ENCODE measurements at regions not wholly inside any gene's neighbourhood (a gene's known extent, or its start where the extent isn't known, plus 50 kb on each side); places are given as distances from the start of the nearest gene placed in this dataset.
"Not testable (repeated sequence)": the region's sequence is repeated elsewhere in the genome, so short reads cannot be mapped to it uniquely, and the experiment has no call there.

- DNase-seq (ENCODE audit: low read depth in 2 of 3, low spot score in 2 of 3) = no peak
Measured at GRCh38 chr9:34907044-34907443, 51.0 kb upstream of the PHF24 start.

GRCh38 chr9:34899535-34900158, 58.4 kb upstream of the PHF24 start:
- peak; percentile 38 to 49 (median 42) for DNase-seq (ENCODE audit: low read depth in 2 of 3, low spot score in 2 of 3)

- no peak for DNase-seq (ENCODE audit: low read depth in 2 of 3, low spot score in 2 of 3)
Measured at GRCh38 chr9:34898846-34899245, 59.2 kb upstream of the PHF24 start.

- DNase-seq (ENCODE audit: low read depth in 2 of 3, low spot score in 2 of 3) = no peak
Measured at GRCh38 chr9:34896112-34896511, 62.0 kb upstream of the PHF24 start.

GRCh38 chr9:34892886-34893285, 65.2 kb upstream of the PHF24 start:
- no peak for DNase-seq (ENCODE audit: low read depth in 2 of 3, low spot score in 2 of 3)

GRCh38 chr9:34891386-34891785, 66.7 kb upstream of the PHF24 start:
- DNase-seq (ENCODE audit: low read depth in 2 of 3, low spot score in 2 of 3) = no peak

- no peak for DNase-seq (ENCODE audit: low read depth in 2 of 3, low spot score in 2 of 3)
Measured at GRCh38 chr9:34887841-34888240, 70.2 kb upstream of the PHF24 start.

- DNase-seq (ENCODE audit: low read depth in 2 of 3, low spot score in 2 of 3) = peak in 1 of 3 experiments; percentile 4
Measured at GRCh38 chr9:34884747-34885189, 73.3 kb upstream of the PHF24 start.

- no peak for DNase-seq (ENCODE audit: low read depth in 2 of 3, low spot score in 2 of 3)
Measured at GRCh38 chr9:34876096-34876495, 82.0 kb upstream of the PHF24 start.

- DNase-seq (ENCODE audit: low read depth in 2 of 3, low spot score in 2 of 3) = no peak
Measured at GRCh38 chr9:34869390-34869789, 88.7 kb upstream of the PHF24 start.

- DNase-seq (ENCODE audit: low read depth in 2 of 3, low spot score in 2 of 3) = no peak
Measured at GRCh38 chr9:34866614-34867013, 91.5 kb upstream of the PHF24 start.

GRCh38 chr9:34863426-34863825, 94.7 kb upstream of the PHF24 start:
- DNase-seq (ENCODE audit: low read depth in 2 of 3, low spot score in 2 of 3) = no peak

GRCh38 chr9:34862836-34863235, 95.2 kb upstream of the PHF24 start:
- DNase-seq (ENCODE audit: low read depth in 2 of 3, low spot score in 2 of 3) = no peak

- no peak for DNase-seq (ENCODE audit: low read depth in 2 of 3, low spot score in 2 of 3)
Measured at GRCh38 chr9:34862043-34862442, 96.0 kb upstream of the PHF24 start.

GRCh38 chr9:34855016-34855415, 103.1 kb upstream of the PHF24 start:
- not testable (repeated sequence) for DNase-seq (ENCODE audit: low read depth in 2 of 3, low spot score in 2 of 3)

GRCh38 chr9:34830068-34830467, 120.1 kb upstream of the CCL21 start:
- no peak for DNase-seq (ENCODE audit: low read depth in 2 of 3, low spot score in 2 of 3)

GRCh38 chr9:34826999-34827538, 117.1 kb upstream of the CCL21 start:
- DNase-seq (ENCODE audit: low read depth in 2 of 3, low spot score in 2 of 3) = no peak

GRCh38 chr9:34825775-34826174, 115.8 kb upstream of the CCL21 start:
- DNase-seq (ENCODE audit: low read depth in 2 of 3, low spot score in 2 of 3) = no peak

- DNase-seq (ENCODE audit: low read depth in 2 of 3, low spot score in 2 of 3) = no peak
Measured at GRCh38 chr9:34823778-34824177, 113.8 kb upstream of the CCL21 start.

- no peak for DNase-seq (ENCODE audit: low read depth in 2 of 3, low spot score in 2 of 3)
Measured at GRCh38 chr9:34810187-34810524, 100.2 kb upstream of the CCL21 start.

- no peak for DNase-seq (ENCODE audit: low read depth in 2 of 3, low spot score in 2 of 3)
Measured at GRCh38 chr9:34809504-34810186, 99.7 kb upstream of the CCL21 start.

- DNase-seq (ENCODE audit: low read depth in 2 of 3, low spot score in 2 of 3) = no peak
Measured at GRCh38 chr9:34802916-34803315, 93.0 kb upstream of the CCL21 start.

- no peak for DNase-seq (ENCODE audit: low read depth in 2 of 3, low spot score in 2 of 3)
Measured at GRCh38 chr9:34797367-34797766, 87.4 kb upstream of the CCL21 start.

Measured in activated CD8-positive, alpha-beta memory T cell treated with anti-CD3 and anti-CD28 coated beads for 48 hours (primary cell).